GM19395 (cell line): ENCODE measurements at regions not wholly inside any gene's neighbourhood (a gene's known extent, or its start where the extent isn't known, plus 50 kb on each side); places are given as distances from the start of the nearest gene placed in this dataset.
"Not testable (repeated sequence)": the region's sequence is repeated elsewhere in the genome, so short reads cannot be mapped to it uniquely, and the experiment has no call there.

Experiments used
- ATAC-seq: cut with Tn5 transposase; IDR thresholded peaks from one replicate; pipeline ENCODE4 v1.9.1; 2021; ENCODE audit warnings: mild to moderate bottlenecking, moderate library complexity; ENCODE audit not compliant: unreplicated experiment

- no peak for ATAC-seq
Measured at GRCh38 chr3:90180096-90180495, 1072.7 kb downstream of the EPHA3 start.

DNA sequence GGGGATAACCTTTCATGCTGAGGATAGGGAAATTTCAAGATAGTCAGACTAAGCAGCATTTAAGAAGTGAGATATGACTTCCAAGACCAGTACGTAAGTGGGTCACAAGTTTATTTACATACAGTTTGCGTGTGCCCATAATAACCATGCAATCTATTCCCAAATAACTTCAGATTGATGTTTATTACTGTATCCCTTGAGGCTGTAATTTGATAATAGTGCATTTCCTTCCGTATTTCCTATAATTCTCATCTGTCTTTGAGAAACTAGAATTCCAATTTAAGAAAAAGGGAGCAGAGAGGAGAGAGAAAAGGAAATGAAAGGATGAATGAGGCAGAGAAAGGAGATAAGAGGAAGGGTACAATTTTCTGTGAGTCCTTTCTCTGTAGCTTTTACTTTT, 1073.1 kb downstream of the EPHA3 start:
- ATAC-seq, result no peak

DNA sequence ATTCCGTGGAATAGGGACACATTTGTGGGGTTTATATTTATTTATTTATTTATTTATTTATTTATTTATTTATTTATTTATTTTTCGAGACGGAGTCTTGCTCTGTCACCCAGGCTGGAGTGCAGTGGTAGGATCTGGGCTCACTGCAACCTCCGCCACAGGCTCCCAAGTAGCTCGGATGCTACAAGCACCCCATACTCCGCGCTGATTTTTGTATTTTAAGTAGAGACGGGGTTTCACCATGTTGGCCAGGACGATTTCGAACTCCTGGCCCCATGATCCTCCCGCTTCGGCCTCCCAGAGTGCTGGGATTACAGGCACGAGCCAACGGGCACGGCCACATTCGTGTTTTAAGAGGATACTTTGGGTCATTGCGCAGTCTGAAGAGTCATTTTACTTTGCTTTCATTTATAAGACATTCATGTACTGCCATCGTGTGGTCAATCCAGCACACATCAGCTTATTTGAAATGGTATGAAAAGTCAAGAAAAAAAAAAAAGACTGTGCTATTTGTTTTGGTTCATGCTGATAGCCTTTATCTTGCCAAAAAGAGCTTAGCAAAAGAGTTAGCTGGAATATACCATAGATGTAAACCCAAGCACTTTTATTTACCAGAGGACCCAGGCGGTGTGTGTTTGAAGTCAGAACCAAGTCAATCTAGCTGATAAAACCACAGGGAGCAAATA, 1075.0 kb downstream of the EPHA3 start:
- ATAC-seq, result peak; percentile 94

DNA sequence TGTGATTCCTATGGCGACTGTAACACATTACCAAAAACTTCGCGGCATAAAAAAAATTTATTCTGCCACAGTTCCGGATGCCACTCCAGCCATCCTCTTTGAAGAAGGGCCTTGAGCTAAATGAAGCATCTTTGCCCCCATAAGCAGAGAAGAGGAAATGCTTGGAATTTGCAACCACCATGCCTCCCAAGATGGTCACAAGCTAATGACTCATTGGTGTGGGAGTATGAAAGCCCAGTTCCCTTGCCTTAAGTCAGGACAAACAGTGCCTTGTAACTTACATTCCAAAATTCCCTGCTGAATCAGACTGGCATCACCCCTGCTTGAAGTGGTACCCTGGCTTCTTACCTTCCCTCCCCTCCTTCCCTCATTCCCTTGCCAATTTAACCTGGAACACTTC, 1077.4 kb downstream of the EPHA3 start:
- no peak for ATAC-seq

DNA sequence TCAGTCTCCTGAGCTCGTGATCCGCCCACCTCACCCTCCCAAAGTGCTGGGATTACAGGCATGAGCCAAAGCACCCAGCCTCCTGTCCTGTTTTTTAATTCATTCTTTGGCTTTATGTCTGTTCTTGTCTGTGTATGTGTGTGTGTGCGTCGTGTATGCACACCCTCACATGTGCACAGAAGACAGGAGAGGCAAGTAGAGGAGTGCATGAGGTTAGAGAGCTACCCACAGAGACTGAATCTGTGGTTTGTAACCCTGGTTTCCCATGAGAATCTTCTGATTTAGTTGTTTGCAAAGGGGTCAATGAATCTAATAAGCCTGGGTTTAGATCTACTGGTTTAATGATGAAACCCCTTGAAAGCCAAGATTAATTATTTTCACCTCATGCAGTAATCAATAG, 1090.0 kb downstream of the EPHA3 start:
- not testable (repeated sequence) for ATAC-seq

DNA sequence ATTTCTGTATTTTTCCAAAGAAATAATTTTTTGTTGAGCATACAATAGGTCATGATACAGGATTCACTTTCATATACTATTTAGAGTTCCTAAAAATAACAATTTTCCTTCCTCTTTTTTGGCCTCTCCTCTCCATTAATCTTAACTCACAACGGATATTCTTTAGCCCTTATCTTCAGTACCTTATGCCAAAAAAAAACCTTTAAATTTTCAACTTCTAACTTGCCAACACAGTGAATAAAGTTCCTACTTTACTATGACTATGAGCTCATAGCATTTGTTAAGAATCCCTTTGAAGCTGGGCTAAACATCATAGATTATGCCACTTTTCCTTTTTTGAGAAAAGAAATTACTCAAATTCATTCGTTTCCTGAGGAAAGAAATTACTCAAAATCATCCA, 1095.5 kb downstream of the EPHA3 start:
- not testable (repeated sequence) for ATAC-seq

DNA sequence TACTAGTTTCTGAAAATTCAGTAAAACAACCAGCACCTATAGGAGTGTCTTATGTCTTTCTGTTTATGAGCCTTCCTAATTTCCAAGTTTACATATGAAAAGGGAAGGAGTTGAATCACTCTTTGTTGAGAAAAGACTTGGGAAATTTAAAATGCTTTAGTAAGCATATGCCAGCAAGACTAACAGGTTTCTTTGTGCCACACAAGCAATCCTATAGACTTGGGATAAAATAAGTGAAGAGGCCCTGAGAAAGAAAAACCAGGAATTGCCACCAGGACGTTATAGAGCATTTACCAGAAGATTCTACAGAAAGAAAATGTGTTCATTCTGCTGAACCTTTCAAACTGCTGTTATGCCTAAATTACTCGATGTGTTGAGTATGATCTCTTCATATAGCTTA, 1099.1 kb downstream of the EPHA3 start:
- ATAC-seq, result not testable (repeated sequence)

- not testable (repeated sequence) for ATAC-seq
Measured at GRCh38 chr3:90207353-90208097, 1100.1 kb downstream of the EPHA3 start.

DNA sequence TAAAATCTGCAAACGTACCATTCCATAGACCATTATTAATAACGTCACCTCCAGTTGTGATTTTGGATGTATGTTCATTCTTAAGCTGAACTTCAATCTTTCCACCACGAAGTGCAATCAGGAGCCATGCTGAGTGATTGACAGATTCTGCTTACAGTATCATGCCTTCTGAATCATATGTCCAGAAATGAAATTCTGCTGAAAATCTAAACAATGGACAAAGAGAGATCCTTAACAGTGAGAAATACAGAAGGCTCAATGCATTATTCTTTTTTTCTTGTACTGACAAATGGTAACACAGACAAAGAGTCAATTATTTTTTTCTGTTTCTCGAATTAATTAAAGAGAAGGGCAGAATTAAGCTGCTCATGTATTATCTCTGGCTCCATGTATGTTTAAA, 1114.5 kb downstream of the EPHA3 start:
- no peak for ATAC-seq

- ATAC-seq, result no peak
Measured at GRCh38 chr3:90241481-90241880, 1134.1 kb downstream of the EPHA3 start.

- no peak for ATAC-seq
Measured at GRCh38 chr3:90253131-90253530, 1145.7 kb downstream of the EPHA3 start.

GRCh38 chr3:90261481-90262433, 1154.3 kb downstream of the EPHA3 start:
- no peak for ATAC-seq
